HepG2 (cell line): ENCODE measurements at regions not wholly inside any gene's neighbourhood (a gene's known extent, or its start where the extent isn't known, plus 50 kb on each side); places are given as distances from the start of the nearest gene placed in this dataset.

ENCODE experiments used
- ATAC-seq: fragments of 200-7000 bp; cut with Tn5 transposase; 3 replicates; pipeline ENCODE4 v1.9.1; 2020; ENCODE audit warnings: mild to moderate bottlenecking, moderate library complexity
- BruUV-seq: library from RNA; stranded (reverse); fragments of 400-500 nt; replicated peaks from 2 replicates; lab custom pipeline; 2021; lab: Mats Ljungman, UMichigan
- CTCF ChIA-PET: fragments of 300-600 bp; formaldehyde crosslinking; extraction: SDS; loops from one replicate; lab custom pipeline; 2021; ENCODE audit warnings: low total read pairs, inconsistent platforms, low intra/inter-chr PET ratio; lab: Yijun Ruan, JAX
- POLR2A ChIA-PET: fragments of 350-600 bp; sonication (Branson Sonifier 250); formaldehyde crosslinking; loops from one replicate; lab custom pipeline; 2020; ENCODE audit warnings: antibody characterized with exemption, inconsistent platforms; lab: Yijun Ruan, JAX
- DNase-seq: peaks from one replicate; pipeline ENCODE4 v3.0.0-alpha.2; 2015; ENCODE audit warnings: low spot score
- FAIRE-seq: peaks from 3 replicates; lab custom pipeline; 2011; peaks lifted over from hg19 to GRCh38; lab: Jason Lieb, UNC
- H2AFZ ChIP-seq: one replicate; pipeline ENCODE4 v1.6.1; 2011; ENCODE audit warnings: low read length, inconsistent platforms
- H3K27ac ChIP-seq: fragments of 300-600 bp; 3 replicates; pipeline ENCODE4 v1.8.0; 2011; ENCODE audit warnings: mixed run types, mild to moderate bottlenecking, mixed read lengths, low read length, inconsistent platforms; ENCODE audit not compliant: insufficient read depth; ENCODE audit errors: extremely low read length
- H3K27me3 ChIP-seq, 2 experiments: fragments of 200-600 bp in 1 of 2; 2 replicates in 1 of 2; 3 replicates in 1 of 2; pipeline versions ENCODE4 v1.6.0 to v1.8.0; 2011; ENCODE audit warnings: low read length in 2 of 2, mild to moderate bottlenecking in 2 of 2, moderate library complexity in 2 of 2, inconsistent platforms in 1 of 2; ENCODE audit not compliant: insufficient read depth in 2 of 2, control insufficient read depth in 1 of 2
- H3K36me3 ChIP-seq, 2 experiments: fragments of 200-600 bp in 1 of 2; replicated peaks in 1 of 2; 2 replicates in 1 of 2; 3 replicates in 1 of 2; pipeline versions ENCODE4 v1.5.1 to v1.8.0; 2011; ENCODE audit warnings: low read length in 2 of 2, inconsistent platforms in 1 of 2; ENCODE audit not compliant: insufficient read depth in 2 of 2, control insufficient read depth in 1 of 2
- H3K4me1 ChIP-seq: 2 replicates; pipeline ENCODE4 v1.5.1; 2012; ENCODE audit warnings: low read length, inconsistent platforms; ENCODE audit not compliant: insufficient read depth
- H3K4me2 ChIP-seq: 2 replicates; pipeline ENCODE4 v1.6.0; 2011; ENCODE audit warnings: low read depth, low read length, inconsistent platforms
- H3K4me3 ChIP-seq, 3 experiments: fragments of 200-600 bp in 1 of 3; sonication (generic), shearing (Covaris generic) in 1 of 3; replicated peaks in 1 of 3; 2 replicates each; pipeline ENCODE4 v1.5.1; 2011 to 2016; ENCODE audit warnings: low read length in 3 of 3, inconsistent platforms in 2 of 3, low read depth in 2 of 3, mild to moderate bottlenecking in 2 of 3, control low read depth in 1 of 3, mixed read lengths in 1 of 3; ENCODE audit not compliant: insufficient read depth in 1 of 3
- H3K79me2 ChIP-seq: one replicate; pipeline ENCODE4 v1.6.1; 2011; ENCODE audit warnings: low read length, inconsistent platforms; ENCODE audit not compliant: insufficient read depth
- H3K9ac ChIP-seq: 2 replicates; pipeline ENCODE4 v1.6.0; 2011; ENCODE audit warnings: mild to moderate bottlenecking, low read depth, low read length, inconsistent platforms; ENCODE audit not compliant: insufficient read depth
- H3K9me3 ChIP-seq: 2 replicates; pipeline ENCODE4 v1.5.1; 2012; ENCODE audit warnings: mild to moderate bottlenecking, low read length
- H4K20me1 ChIP-seq: 2 replicates; pipeline ENCODE4 v1.6.0; 2011; ENCODE audit warnings: inconsistent platforms, mild to moderate bottlenecking, low read length, moderate library complexity; ENCODE audit not compliant: insufficient read depth
- BCL6 ChIP-seq: IDR thresholded peaks from 2 replicates; pipeline ENCODE4 v1.6.1; 2016; ENCODE audit warnings: missing genetic modification reagents, missing compliant biosample characterization
- GMEB2 ChIP-seq: IDR thresholded peaks from 2 replicates; pipeline ENCODE4 v1.6.1; 2016; ENCODE audit warnings: missing biosample characterization, missing genetic modification reagents, low read depth
- KAT7 ChIP-seq: IDR thresholded peaks from 2 replicates; pipeline ENCODE4 v1.6.1; 2018; ENCODE audit warnings: borderline replicate concordance, missing compliant biosample characterization
- MBNL3 ChIP-seq: fragments of 250-450 bp; sonication (Bioruptor Pico); conservative IDR thresholded peaks from 2 replicates; pipeline ENCODE4 v1.8.0; 2022; ENCODE audit warnings: mild to moderate bottlenecking, inconsistent platforms
- NR2C2 ChIP-seq: sonication (generic); formaldehyde crosslinking; IDR thresholded peaks from 2 replicates; pipeline ENCODE4 v1.4.0; 2020; ENCODE audit warnings: missing genetic modification reagents, mild to moderate bottlenecking, moderate library complexity, borderline replicate concordance
- RFX3 ChIP-seq: IDR thresholded peaks from 2 replicates; pipeline ENCODE4 v1.6.1; 2016; ENCODE audit warnings: missing biosample characterization, missing genetic modification reagents
- RNF2 ChIP-seq: fragments of 450-650 bp; conservative IDR thresholded peaks from 2 replicates; pipeline ENCODE4 v1.6.1; 2016; ENCODE audit warnings: low read depth
- ZNF563 ChIP-seq: sonication (generic); formaldehyde crosslinking; IDR thresholded peaks from 2 replicates; pipeline ENCODE4 v1.8.0; 2022; ENCODE audit warnings: mild to moderate bottlenecking, moderate library complexity, missing genetic modification reagents
- ZNF577 ChIP-seq: sonication (generic); formaldehyde crosslinking; IDR thresholded peaks from 2 replicates; pipeline ENCODE4 v1.4.0; 2020; ENCODE audit warnings: mild to moderate bottlenecking, low read depth, missing genetic modification reagents, borderline replicate concordance
- WGBS: methylation state at CpG from one replicate; pipeline ENCODE4 v1.1.6; 2017; ENCODE audit warnings: low lambda C conversion rate; 5-methylcytosine and 5-hydroxymethylcytosine counted together
- in situ Hi-C: cut with HindIII; loops from 2 replicates; pipeline ENCODE4 v1.10.0; 2017; ENCODE audit warnings: low pct_unique_long_range_greater_than_20kb; ENCODE audit not compliant: extremely low pct_ligation_motif_present
- intact Hi-C: fragments of 100-400 bp; cut with micrococcal nuclease; formaldehyde crosslinking; loops from one replicate; pipeline ENCODE4 v1.10.0; 2022; ENCODE audit not compliant: unreplicated experiment
- TF ChIP-seq, protein P1 (sequence below): sonication (generic); formaldehyde crosslinking; IDR thresholded peaks from one replicate; pipeline ENCODE4 v1.5.1; 2020; ENCODE audit warnings: mild to moderate bottlenecking, missing genetic modification reagents; ENCODE audit errors: not compliant biosample characterization

- H3K9me3 ChIP-seq: peaks cover 52% of the 10 kb centered on the region
- 33% methylated on average over 7 of the region's 23 CpGs for WGBS
- no peak overlapping the region for H3K9ac ChIP-seq
- H3K27me3 ChIP-seq: no peaks in the 10 kb centered on the region; a peak in 1 of 5 replicates
- no peaks in the 10 kb centered on the region for H3K79me2 ChIP-seq
- POLR2A ChIA-PET: no interaction called here
- H3K4me1 ChIP-seq: no peaks in the 10 kb centered on the region
- no peak for FAIRE-seq
- H2AFZ ChIP-seq: no peak overlapping the region
- no peaks in the 10 kb centered on the region for H3K36me3 ChIP-seq
- no peaks in the 10 kb centered on the region for H4K20me1 ChIP-seq
- BruUV-seq: no TSS peak
- in situ Hi-C loops: no loop called here
- intact Hi-C loops: no loop called here
- CTCF ChIA-PET: no interaction called here
- no peak overlapping the region for H3K4me3 ChIP-seq
- no peak for ATAC-seq
- no peak overlapping the region for H3K27ac ChIP-seq
- DNase-seq: no peak
- no peak overlapping the region for H3K4me2 ChIP-seq
- TF ChIP-seq NR2C2 (CRISPR knock-in tag): no peak
- TF ChIP-seq, protein P1, sequence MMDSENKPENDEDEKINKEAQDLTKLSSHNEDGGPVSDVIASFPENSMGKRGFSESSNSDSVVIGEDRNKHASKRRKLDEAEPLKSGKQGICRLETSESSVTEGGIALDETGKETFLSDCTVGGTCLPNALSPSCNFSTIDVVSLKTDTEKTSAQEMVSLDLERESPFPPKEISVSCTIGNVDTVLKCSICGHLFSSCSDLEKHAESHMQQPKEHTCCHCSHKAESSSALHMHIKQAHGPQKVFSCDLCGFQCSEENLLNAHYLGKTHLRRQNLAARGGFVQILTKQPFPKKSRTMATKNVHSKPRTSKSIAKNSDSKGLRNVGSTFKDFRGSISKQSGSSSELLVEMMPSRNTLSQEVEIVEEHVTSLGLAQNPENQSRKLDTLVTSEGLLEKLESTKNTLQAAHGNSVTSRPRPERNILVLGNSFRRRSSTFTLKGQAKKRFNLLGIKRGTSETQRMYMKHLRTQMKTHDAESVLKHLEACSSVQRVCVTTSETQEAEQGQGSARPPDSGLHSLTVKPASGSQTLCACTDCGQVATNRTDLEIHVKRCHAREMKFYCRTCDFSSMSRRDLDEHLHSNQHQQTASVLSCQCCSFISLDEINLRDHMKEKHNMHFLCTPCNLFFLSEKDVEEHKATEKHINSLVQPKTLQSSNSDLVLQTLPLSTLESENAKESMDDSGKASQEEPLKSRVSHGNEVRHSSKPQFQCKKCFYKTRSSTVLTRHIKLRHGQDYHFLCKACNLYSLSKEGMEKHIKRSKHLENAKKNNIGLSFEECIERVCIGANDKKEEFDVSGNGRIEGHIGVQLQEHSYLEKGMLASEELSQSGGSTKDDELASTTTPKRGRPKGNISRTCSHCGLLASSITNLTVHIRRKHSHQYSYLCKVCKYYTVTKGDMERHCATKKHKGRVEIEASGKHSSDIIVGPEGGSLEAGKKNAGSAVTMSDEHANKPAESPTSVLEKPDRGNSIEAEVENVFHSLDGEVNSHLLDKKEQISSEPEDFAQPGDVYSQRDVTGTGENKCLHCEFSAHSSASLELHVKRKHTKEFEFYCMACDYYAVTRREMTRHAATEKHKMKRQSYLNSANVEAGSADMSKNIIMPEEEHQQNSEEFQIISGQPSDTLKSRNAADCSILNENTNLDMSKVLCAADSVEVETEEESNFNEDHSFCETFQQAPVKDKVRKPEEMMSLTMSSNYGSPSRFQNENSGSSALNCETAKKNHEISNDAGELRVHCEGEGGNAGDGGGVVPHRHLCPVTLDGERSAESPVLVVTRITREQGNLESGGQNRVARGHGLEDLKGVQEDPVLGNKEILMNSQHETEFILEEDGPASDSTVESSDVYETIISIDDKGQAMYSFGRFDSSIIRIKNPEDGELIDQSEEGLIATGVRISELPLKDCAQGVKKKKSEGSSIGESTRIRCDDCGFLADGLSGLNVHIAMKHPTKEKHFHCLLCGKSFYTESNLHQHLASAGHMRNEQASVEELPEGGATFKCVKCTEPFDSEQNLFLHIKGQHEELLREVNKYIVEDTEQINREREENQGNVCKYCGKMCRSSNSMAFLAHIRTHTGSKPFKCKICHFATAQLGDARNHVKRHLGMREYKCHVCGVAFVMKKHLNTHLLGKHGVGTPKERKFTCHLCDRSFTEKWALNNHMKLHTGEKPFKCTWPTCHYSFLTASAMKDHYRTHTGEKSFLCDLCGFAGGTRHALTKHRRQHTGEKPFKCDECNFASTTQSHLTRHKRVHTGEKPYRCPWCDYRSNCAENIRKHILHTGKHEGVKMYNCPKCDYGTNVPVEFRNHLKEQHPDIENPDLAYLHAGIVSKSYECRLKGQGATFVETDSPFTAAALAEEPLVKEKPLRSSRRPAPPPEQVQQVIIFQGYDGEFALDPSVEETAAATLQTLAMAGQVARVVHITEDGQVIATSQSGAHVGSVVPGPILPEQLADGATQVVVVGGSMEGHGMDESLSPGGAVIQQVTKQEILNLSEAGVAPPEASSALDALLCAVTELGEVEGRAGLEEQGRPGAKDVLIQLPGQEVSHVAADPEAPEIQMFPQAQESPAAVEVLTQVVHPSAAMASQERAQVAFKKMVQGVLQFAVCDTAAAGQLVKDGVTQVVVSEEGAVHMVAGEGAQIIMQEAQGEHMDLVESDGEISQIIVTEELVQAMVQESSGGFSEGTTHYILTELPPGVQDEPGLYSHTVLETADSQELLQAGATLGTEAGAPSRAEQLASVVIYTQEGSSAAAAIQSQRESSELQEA (CRISPR knock-in tag): no peak
- TF ChIP-seq RNF2: no peak
- no peak for TF ChIP-seq MBNL3 (CRISPR knock-in tag)
- no peak for TF ChIP-seq BCL6 (CRISPR knock-in tag)
- TF ChIP-seq ZNF563 (CRISPR knock-in tag): no peak
- TF ChIP-seq GMEB2 (CRISPR knock-in tag): no peak
- TF ChIP-seq KAT7 (CRISPR knock-in tag): no peak
- TF ChIP-seq ZNF577 (CRISPR knock-in tag): no peak
- TF ChIP-seq RFX3: no peak
These were observed 93.2 kb upstream of the IMPG1 start for GRCh38 chr6:76165471-76166221.
